GM12864 (cell line): ENCODE measurements at regions not wholly inside any gene's neighbourhood (a gene's known extent, or its start where the extent isn't known, plus 50 kb on each side); places are given as distances from the start of the nearest gene placed in this dataset.

Source experiments
- DNase-seq: peaks from one replicate; pipeline ENCODE4 v3.0.0-alpha.2; 2011; ENCODE audit warnings: low read depth
- H3K4me3 ChIP-seq: 2 replicates; pipeline ENCODE4 v1.5.1; 2011; ENCODE audit warnings: mild to moderate bottlenecking, low read depth, low read length, control low read depth
- CTCF ChIP-seq: IDR thresholded peaks from 2 replicates; pipeline ENCODE4 v1.5.1; 2011; ENCODE audit warnings: low read depth, mild to moderate bottlenecking, moderate library complexity, low read length, control low read depth, inconsistent platforms; ENCODE audit errors: missing control alignments

- no peak for DNase-seq
These were observed 53.5 kb upstream of the FAM9B start for GRCh38 chrX:9087271-9088040.

GRCh38 chrX:9088896-9089295 is 55.0 kb upstream of the FAM9B start:
- DNase-seq = no peak
- TF ChIP-seq CTCF = no peak
- no peak overlapping the region for H3K4me3 ChIP-seq

More at GRCh38 chrX:9087271-9088040, 53.5 kb upstream of the FAM9B start:
- TF ChIP-seq CTCF = no peak
- no peak overlapping the region for H3K4me3 ChIP-seq

GRCh38 chrX:9090766-9091165 is 56.8 kb upstream of the FAM9B start:
- no peak for DNase-seq
- H3K4me3 ChIP-seq = no peak overlapping the region
- TF ChIP-seq CTCF = no peak

- DNase-seq = no peak
- TF ChIP-seq CTCF = no peak
- no peak overlapping the region for H3K4me3 ChIP-seq
These were observed 57.3 kb upstream of the FAM9B start for GRCh38 chrX:9091258-9091657.

GRCh38 chrX:9102956-9103355 is 69.0 kb upstream of the FAM9B start:
- TF ChIP-seq CTCF = no peak
- DNase-seq = no peak

GRCh38 chrX:9108054-9108453 is 74.1 kb upstream of the FAM9B start:
- TF ChIP-seq CTCF = no peak
- no peak for DNase-seq
- no peak overlapping the region for H3K4me3 ChIP-seq

More at GRCh38 chrX:9102956-9103355, 69.0 kb upstream of the FAM9B start:
- H3K4me3 ChIP-seq = no peak overlapping the region

GRCh38 chrX:9110808-9111207 is 76.9 kb upstream of the FAM9B start:
- no peak for TF ChIP-seq CTCF
- DNase-seq = no peak
- H3K4me3 ChIP-seq = no peak overlapping the region
